ENCODE measurements at regions not wholly inside any gene's neighbourhood (a gene's known extent, or its start where the extent isn't known, plus 50 kb on each side); places are given as distances from the start of the nearest gene placed in this dataset.

DNA sequence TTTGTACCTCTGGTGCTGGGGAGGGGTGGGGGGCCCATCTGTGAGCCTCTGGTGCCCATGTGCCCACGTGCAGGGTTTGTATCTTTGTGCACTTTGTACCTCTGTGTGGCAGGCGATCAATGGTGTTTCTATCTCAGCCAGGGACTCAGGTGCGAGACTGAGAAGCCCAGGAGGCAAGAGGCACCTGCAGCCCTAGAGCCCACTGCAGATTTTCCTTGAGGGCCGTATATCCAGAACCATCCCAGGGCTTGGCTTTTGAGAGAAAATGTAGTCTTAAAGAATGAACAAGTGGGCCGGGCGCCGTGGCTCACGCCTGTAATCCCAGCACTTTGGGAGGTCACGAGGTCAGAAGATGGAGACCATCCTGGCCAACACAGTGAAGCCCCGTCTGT lies 52.2 kb upstream of the KCNMB1 start:
- Histone ChIP-seq H3K4me1 (ENCODE audit: control insufficient read depth, insufficient read depth, low read length) (peaks cover 4% of the 10 kb centered on the region), H3K36me3 (ENCODE audit: control insufficient read depth, insufficient read depth, low read length, severe bottlenecking) (no peaks in the 10 kb centered on the region), H3K4me3 (ENCODE audit: low read length) (no peak overlapping the region), H3K27me3 (replicated peaks; ENCODE audit: control insufficient read depth, insufficient read depth, low read length) (peaks cover 24% of the 10 kb centered on the region), H3K9me3 (ENCODE audit: control insufficient read depth, low read length) (no peaks in the 10 kb centered on the region), H3K9ac (ENCODE audit: low read length) (no peak overlapping the region)
- no peak for DNase-seq (ENCODE audit: low read depth)

GRCh38 chr5:170440771-170441392 lies 51.7 kb upstream of the KCNMB1 start:
- Histone ChIP-seq H3K9me3 (ENCODE audit: control insufficient read depth, low read length) (no peaks in the 10 kb centered on the region), H3K36me3 (ENCODE audit: control insufficient read depth, insufficient read depth, low read length, severe bottlenecking) (no peaks in the 10 kb centered on the region), H3K27me3 (replicated peaks; ENCODE audit: control insufficient read depth, insufficient read depth, low read length) (peaks cover 24% of the 10 kb centered on the region), H3K4me3 (ENCODE audit: low read length) (no peak overlapping the region), H3K4me1 (ENCODE audit: control insufficient read depth, insufficient read depth, low read length) (peaks cover 1% of the 10 kb centered on the region), H3K9ac (ENCODE audit: low read length) (no peak overlapping the region)
- DNase-seq (ENCODE audit: low read depth): no peak

- Histone ChIP-seq H3K9me3 (ENCODE audit: control insufficient read depth, low read length) (no peaks in the 10 kb centered on the region), H3K9ac (ENCODE audit: low read length) (no peak overlapping the region), H3K4me1 (ENCODE audit: control insufficient read depth, insufficient read depth, low read length) (no peaks in the 10 kb centered on the region), H3K4me3 (ENCODE audit: low read length) (no peak overlapping the region), H3K36me3 (ENCODE audit: control insufficient read depth, insufficient read depth, low read length, severe bottlenecking) (no peaks in the 10 kb centered on the region), H3K27me3 (replicated peaks; ENCODE audit: control insufficient read depth, insufficient read depth, low read length) (peaks cover 26% of the 10 kb centered on the region)
- no peak for DNase-seq (ENCODE audit: low read depth)
These were observed 50.7 kb upstream of the KCNMB1 start for GRCh38 chr5:170439944-170440269.

DNA sequence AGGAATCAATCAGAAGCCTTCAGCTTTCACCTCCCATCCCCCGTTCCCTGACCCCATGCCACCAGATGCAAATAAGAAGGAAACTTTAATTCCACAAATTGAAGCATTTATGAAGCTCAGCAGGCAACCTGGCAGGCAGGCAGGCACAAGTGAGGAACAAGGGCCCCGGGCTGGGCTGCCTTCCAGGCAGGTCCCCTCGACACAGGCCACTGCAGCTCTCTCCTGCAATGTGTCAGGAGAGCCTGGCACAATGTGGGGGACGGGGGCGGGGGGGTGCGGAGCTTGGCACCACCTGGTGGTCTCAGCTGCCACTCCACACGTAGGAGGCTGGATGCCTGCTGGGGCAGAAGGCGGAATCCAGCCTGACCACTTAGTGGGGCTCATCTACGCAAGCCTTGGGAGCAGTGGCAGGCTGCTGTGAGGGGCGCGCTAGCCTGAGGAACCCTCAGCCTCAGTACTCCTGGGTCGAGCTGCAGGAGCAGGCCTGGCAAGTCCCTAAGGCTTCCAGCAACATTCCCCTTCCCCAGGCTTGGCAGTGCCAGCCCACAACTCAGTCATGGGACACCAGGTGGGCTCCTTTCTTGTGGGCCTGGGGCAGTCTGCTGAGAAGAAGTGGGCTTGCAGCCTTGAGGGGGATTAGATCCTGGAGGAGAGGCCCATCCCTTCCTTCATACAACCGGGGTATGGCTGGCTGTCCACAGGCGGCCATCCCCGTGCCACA lies 50.2 kb upstream of the KCNMB1 start:
- DNase-seq (ENCODE audit: low read depth): no peak
- peaks cover 26% of the 10 kb centered on the region for H3K27me3 ChIP-seq (replicated peaks; ENCODE audit: control insufficient read depth, insufficient read depth, low read length)
- H3K4me1 ChIP-seq (ENCODE audit: control insufficient read depth, insufficient read depth, low read length): no peaks in the 10 kb centered on the region
- H3K9me3 ChIP-seq (ENCODE audit: control insufficient read depth, low read length): no peaks in the 10 kb centered on the region
- no peaks in the 10 kb centered on the region for H3K36me3 ChIP-seq (ENCODE audit: control insufficient read depth, insufficient read depth, low read length, severe bottlenecking)
- no peak overlapping the region for H3K4me3 ChIP-seq (ENCODE audit: low read length)
- no peak overlapping the region for H3K9ac ChIP-seq (ENCODE audit: low read length)
